Gastroesophageal sphincter (tissue), 4 donors: ENCODE measurements at regions not wholly inside any gene's neighbourhood (a gene's known extent, or its start where the extent isn't known, plus 50 kb on each side); places are given as distances from the start of the nearest gene placed in this dataset.

Experiments
- ATAC-seq: fragments of 150-250 bp; one replicate; pipeline ENCODE4 v1.9.1; 2016; ENCODE audit warnings: mild to moderate bottlenecking, moderate library complexity
- H3K27ac ChIP-seq, 4 donors: fragments of 200-600 bp; sonication (generic) in 3 of 4; 1 replicate in 3 of 4; 2 replicates in 1 of 4; pipeline ENCODE4 v1.5.1; 2016 to 2019
- H3K27me3 ChIP-seq: fragments of 200-600 bp; sonication (generic); one replicate; pipeline ENCODE4 v1.5.1; 2019
- H3K36me3 ChIP-seq, 2 donors: fragments of 200-600 bp; sonication (generic); one replicate each; pipeline ENCODE4 v1.5.1; 2019; ENCODE audit warnings: control low read depth in 1 of 2
- H3K4me1 ChIP-seq, 3 donors: fragments of 200-600 bp; sonication (generic); 1 replicate in 2 of 3; 2 replicates in 1 of 3; pipeline ENCODE4 v1.5.1; 2016 to 2019; ENCODE audit warnings: control low read depth in 2 of 3
- H3K4me3 ChIP-seq, 2 donors: fragments of 200-600 bp; sonication (generic); one replicate each; pipeline ENCODE4 v1.5.1; 2019; ENCODE audit warnings: mild to moderate bottlenecking in 1 of 2, moderate library complexity in 1 of 2
- H3K9me3 ChIP-seq, 3 donors: fragments of 200-600 bp; sonication (generic); one replicate each; pipeline ENCODE4 v1.5.1; 2017 to 2019; ENCODE audit warnings: control low read depth in 2 of 3
- CTCF ChIP-seq, 4 experiments: fragments of 200-600 bp in 2 of 4; fragments of 450-650 bp in 2 of 4; sonication (generic) in 1 of 4; IDR thresholded peaks; one replicate each; pipeline ENCODE4 v1.5.1; 2017 to 2019; ENCODE audit warnings: antibody characterized with exemption in 4 of 4, mild to moderate bottlenecking in 2 of 4, moderate library complexity in 2 of 4
- EP300 ChIP-seq: sonication (generic); formaldehyde crosslinking; IDR thresholded peaks from one replicate; pipeline ENCODE4 v1.6.1; 2017; ENCODE audit warnings: antibody characterized with exemption, mild to moderate bottlenecking
- POLR2A ChIP-seq, 2 donors: fragments of 450-650 bp; IDR thresholded peaks; one replicate each; pipeline ENCODE4 v1.6.1; 2017; ENCODE audit warnings: antibody characterized with exemption in 2 of 2, mild to moderate bottlenecking in 2 of 2, moderate library complexity in 1 of 2
- POLR2AphosphoS5 ChIP-seq: sonication (generic); formaldehyde crosslinking; IDR thresholded peaks from one replicate; pipeline ENCODE4 v1.6.1; 2017; ENCODE audit warnings: antibody characterized with exemption
- WGBS, 2 donors: methylation state at CpG; one replicate each; pipeline ENCODE4 v1.1.5; 2018; ENCODE audit warnings: low coverage in 1 of 2; 5-methylcytosine and 5-hydroxymethylcytosine counted together

DNA sequence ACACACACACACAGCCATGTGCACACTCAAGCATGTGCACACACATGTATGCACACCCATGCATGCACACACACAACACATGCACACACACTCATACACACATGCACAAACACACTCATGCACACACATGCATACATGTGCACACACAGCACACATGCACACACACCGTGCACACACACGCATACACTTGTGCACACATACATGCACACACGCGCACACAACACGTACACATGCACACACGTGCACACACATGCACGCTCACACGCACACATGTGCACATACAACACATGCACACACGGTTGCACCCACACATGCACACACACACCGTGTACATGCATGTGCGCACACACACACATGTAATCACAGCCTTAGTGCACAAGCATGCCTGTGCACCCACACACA is 230.4 kb upstream of the GSE1 start:
- TF ChIP-seq EP300 (no peak), POLR2AphosphoS5 (no peak), POLR2A (IDR thresholded peaks at IDR 0.05) (no peak), CTCF (IDR thresholded peaks at IDR 0.05) (no peak)
- Histone ChIP-seq H3K36me3 (no peaks in the 10 kb centered on the region), H3K9me3 (no peaks in the 10 kb centered on the region), H3K27me3 (no peaks in the 10 kb centered on the region), H3K27ac (no peak overlapping the region), H3K4me3 (no peak overlapping the region), H3K4me1 (peaks cover 0 to 63% (median 22%) of the 10 kb centered on the region in 3 donors)
- ATAC-seq = no peak
- 95 to 97% methylated on average over 9 to 11 of the region's 11 CpGs for WGBS, 2 donors

DNA sequence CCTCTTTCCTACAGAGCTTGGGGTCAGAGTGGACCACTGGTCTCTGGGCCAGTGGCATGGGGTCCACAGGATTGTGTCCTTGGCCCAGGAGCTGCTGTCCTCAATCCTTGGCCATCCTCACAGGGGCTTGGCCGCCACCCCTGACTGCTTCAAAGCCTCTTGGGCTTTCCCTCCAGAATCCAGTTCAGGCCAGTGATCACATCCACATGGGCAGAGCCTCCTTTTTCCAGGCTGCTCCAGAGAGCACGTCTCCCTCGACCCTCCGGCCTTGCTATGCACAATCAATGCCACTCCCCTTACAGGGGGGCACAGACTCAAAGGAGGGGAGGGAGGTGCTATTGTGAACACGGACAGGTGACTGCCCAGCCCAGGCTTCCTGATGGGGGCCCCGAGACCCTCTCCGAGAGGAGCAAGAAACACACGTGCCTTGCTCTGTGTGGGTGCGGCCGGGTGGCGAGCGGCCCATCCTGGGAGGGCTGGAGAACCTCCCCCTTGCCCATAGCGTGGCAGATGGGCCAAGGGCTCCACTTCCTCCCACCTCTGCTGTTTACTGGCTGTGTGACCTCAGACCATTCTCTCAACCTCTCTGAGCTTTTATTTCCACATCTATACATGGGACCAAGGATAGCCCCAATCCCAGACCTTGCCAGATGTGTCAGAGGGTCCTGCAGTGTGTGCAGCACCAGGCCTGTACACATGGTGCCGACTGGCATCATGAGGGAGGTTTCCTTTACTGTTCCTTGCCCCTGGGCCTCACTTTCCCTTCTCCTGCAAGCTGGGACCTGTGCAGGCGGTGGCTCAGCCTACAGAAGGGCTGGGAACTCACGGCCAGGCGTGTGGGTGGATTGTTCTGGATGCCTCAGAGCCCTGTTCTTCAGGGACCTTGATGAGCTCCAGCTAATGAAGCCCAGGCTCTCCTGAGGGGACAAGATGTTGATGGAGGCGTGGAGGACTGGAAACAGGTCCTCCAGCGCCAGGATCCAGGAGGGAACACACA is 229.0 kb upstream of the GSE1 start:
- H3K9me3 ChIP-seq = no peaks in the 10 kb centered on the region
- no peak overlapping the region for H3K27ac ChIP-seq
- TF ChIP-seq CTCF (IDR thresholded peaks at IDR 0.05) (no peak), POLR2AphosphoS5 (no peak), EP300 (no peak), POLR2A (IDR thresholded peaks at IDR 0.05) (no peak)
- H3K4me1 ChIP-seq = peaks cover 0 to 48% (median 8%) of the 10 kb centered on the region in 3 donors
- no peak overlapping the region for H3K4me3 ChIP-seq
- H3K27me3 ChIP-seq = no peaks in the 10 kb centered on the region
- 90% methylated on average over 2 of the region's 19 CpGs; no CpG with 5 or more reads in 1 of the 2 donors for WGBS, 2 donors
- no peaks in the 10 kb centered on the region for H3K36me3 ChIP-seq
- ATAC-seq = no peak

- Histone ChIP-seq H3K4me1 (peaks cover 0 to 46% (median 8%) of the 10 kb centered on the region in 3 donors), H3K4me3 (no peak overlapping the region), H3K27ac (no peak overlapping the region), H3K36me3 (no peaks in the 10 kb centered on the region), H3K9me3 (no peaks in the 10 kb centered on the region), H3K27me3 (no peaks in the 10 kb centered on the region)
- no peak for ATAC-seq
- WGBS, 2 donors = no CpG with 5 or more reads among the region's 20 CpGs
- TF ChIP-seq POLR2AphosphoS5 (no peak), EP300 (no peak), CTCF (IDR thresholded peaks at IDR 0.05) (no peak), POLR2A (IDR thresholded peaks at IDR 0.05) (no peak)
Observed at GRCh38 chr16:85384833-85385462, 228.2 kb upstream of the GSE1 start.

DNA sequence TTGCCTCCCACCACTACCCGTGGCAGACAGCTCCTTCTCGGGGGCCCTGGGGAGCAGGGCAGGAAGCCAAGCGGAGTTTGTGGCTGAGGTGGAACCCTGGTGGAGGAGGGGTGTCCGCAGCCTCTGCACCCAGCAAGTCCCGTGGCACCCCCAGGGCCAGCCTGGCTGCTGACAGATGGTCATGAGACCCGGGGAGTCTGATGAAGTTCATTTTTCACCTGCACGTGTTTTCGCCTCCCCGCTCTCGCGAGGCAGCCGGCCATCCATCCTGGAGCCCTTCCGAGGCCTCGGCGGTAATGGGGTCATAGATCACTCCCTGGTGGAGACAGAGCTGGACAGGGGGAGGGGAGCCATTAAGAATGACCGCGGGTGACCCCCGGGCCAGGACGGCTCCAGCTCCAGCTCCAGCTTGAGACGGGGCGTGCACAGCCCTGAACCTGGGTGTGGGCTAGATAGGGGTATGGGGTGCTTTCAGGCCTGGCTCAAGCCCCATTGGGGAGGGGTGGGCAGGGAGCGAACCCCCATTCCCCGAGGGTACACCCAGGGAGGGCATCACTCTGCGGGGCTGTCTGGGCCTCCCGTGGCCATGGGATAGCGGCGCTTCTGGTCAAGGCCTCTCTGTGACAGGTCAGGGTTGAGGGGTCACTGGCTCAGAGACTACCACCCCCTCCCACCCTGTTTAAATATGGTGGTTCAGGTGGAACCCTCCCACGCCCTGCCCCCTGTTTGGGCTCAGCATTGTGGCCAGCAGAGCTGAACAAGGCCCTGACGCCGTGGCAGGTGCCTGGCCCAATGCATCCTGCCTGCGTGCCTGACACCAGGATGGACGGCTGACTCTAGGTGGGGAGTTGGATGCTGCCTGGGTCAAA is 227.4 kb upstream of the GSE1 start:
- Histone ChIP-seq H3K4me1 (peaks cover 0 to 50% (median 8%) of the 10 kb centered on the region in 3 donors), H3K27me3 (no peaks in the 10 kb centered on the region), H3K9me3 (no peaks in the 10 kb centered on the region), H3K36me3 (no peaks in the 10 kb centered on the region), H3K4me3 (no peak overlapping the region), H3K27ac (no peak overlapping the region)
- ATAC-seq = no peak
- no CpG with 5 or more reads among the region's 32 CpGs for whole genome bisulfite sequencing, 2 donors
- no peak for TF ChIP-seq POLR2A (IDR thresholded peaks at IDR 0.05)
- no peak for TF ChIP-seq EP300
- TF ChIP-seq POLR2AphosphoS5 = no peak
- TF ChIP-seq CTCF (IDR thresholded peaks at IDR 0.05) = no peak
